Stomach (tissue), 4 donors: ENCODE measurements at regions not wholly inside any gene's neighbourhood (a gene's known extent, or its start where the extent isn't known, plus 50 kb on each side); places are given as distances from the start of the nearest gene placed in this dataset.

Source experiments
- CTCF ChIP-seq, 7 experiments: fragments of 450-650 bp in 4 of 7; fragments of 200-600 bp in 3 of 7; sonication (generic) in 3 of 7; IDR thresholded peaks; one replicate each; pipeline ENCODE4 v1.5.1; 2016 to 2019; ENCODE audit warnings: antibody characterized with exemption in 7 of 7, control low read depth in 2 of 7, mild to moderate bottlenecking in 1 of 7
- EP300 ChIP-seq: sonication (generic); formaldehyde crosslinking; IDR thresholded peaks from one replicate; pipeline ENCODE4 v1.6.1; 2017; ENCODE audit warnings: antibody characterized with exemption
- POLR2A ChIP-seq, 4 donors: fragments of 450-650 bp; IDR thresholded peaks; one replicate each; pipeline ENCODE4 v1.6.1; 2016; ENCODE audit warnings: antibody characterized with exemption in 4 of 4, control low read depth in 2 of 4, mild to moderate bottlenecking in 1 of 4, moderate library complexity in 1 of 4
- POLR2AphosphoS5 ChIP-seq, 3 donors: sonication (generic); formaldehyde crosslinking; IDR thresholded peaks; one replicate each; pipeline ENCODE4 v1.6.1; 2016; ENCODE audit warnings: antibody characterized with exemption in 3 of 3

DNA sequence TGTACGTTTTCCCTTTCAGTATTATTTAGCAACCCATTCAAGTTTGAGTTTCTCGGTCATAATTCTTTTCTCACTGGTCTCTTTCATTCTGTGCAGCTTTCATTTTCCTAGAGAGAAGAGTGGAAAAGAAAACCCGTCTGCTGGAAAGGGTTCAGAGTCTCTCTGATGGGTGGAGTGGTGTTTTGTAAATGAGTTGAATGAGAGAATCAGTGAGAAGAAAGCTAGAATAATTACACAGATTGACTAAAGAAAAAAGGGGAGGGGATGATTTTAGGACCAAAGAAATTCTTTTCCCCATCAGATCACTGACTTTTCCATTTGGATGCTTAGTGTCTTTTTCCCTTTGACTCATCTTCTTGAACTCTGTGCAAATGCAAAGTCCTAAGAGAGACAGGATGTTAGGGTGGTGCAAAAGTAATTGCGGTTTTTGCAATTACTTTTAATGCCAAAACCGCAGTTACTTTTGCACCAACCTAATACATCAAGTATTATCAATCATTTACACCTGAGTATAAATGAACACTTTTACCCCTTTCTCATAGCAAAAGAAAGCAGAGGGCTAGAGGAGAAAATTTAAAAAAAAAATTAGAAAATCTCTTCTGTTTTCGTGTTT is 242.1 kb upstream of the SP4 start:
- TF ChIP-seq CTCF (IDR thresholded peaks at IDR 0.05) (no peak), POLR2A (IDR thresholded peaks at IDR 0.05) (no peak), EP300 (no peak), POLR2AphosphoS5 (IDR thresholded peaks at IDR 0.05) (no peak)
